Right kidney (tissue), 1 donor: ENCODE measurements at regions not wholly inside any gene's neighbourhood (a gene's known extent, or its start where the extent isn't known, plus 50 kb on each side); places are given as distances from the start of the nearest gene placed in this dataset.
"Not testable (repeated sequence)": the region's sequence is repeated elsewhere in the genome, so short reads cannot be mapped to it uniquely, and the experiment has no call there.

Experiments
- DNase-seq: peaks from one replicate; pipeline ENCODE4 v3.0.0-alpha.2; 2016

DNA sequence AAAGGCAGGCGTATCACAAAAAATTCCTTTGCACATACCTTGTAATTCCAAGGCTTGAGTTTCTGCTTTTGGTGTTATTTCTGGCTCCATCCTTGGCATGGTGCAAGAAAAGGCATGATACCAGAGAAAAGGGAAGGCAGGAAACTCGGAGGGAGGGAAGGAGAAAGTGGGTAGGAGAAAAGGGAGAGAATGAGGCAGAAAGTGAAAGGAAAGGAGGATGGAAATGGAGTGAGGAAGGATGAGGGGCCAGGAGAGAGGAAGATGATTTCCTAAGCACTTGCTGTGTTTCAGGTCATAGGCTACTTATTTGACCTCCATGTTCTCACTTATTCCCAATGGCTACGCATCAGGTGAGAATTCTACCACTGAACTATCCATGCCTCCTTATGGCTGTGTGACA lies 110.8 kb upstream of the JCAD start:
- DNase-seq, result no peak

DNA sequence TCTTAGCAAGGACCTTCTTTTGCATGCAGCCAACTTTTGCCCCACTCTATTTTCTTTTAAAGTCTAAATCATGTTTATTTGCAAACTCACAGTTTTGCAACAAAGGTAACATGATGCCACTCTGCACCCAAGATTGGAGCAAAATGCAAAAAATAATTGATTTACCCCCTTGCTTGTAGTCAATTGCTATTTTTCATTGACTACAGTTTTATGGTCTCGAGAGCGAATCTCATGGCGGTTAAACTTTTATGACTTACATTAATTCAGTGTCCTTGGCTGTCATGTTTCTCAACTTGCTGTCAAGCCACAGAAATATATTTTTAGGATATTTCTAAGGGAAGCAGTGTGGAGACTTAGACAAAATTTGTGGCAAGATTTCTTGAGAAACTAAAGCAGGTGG lies 110.0 kb upstream of the JCAD start:
- DNase-seq, result no peak

DNA sequence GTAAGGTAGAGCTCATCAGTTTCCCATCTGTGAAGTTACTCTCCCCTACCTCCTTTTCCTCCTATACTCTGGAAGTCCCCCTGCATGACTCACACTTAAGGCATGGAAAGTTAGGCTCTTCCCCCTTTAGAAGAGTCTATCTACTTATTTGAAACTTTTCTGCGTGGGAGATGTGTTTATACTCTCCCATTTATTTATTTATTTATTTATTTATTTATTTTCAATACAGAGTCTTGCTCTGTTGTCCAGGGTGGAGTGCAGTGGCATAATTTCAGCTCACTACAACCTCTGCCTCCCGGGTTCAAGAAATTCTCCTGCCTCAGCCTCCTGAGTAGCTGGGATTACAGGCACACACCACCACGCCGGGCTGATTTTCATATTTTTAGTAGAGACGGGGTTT lies 107.5 kb upstream of the JCAD start:
- no peak for DNase-seq

DNA sequence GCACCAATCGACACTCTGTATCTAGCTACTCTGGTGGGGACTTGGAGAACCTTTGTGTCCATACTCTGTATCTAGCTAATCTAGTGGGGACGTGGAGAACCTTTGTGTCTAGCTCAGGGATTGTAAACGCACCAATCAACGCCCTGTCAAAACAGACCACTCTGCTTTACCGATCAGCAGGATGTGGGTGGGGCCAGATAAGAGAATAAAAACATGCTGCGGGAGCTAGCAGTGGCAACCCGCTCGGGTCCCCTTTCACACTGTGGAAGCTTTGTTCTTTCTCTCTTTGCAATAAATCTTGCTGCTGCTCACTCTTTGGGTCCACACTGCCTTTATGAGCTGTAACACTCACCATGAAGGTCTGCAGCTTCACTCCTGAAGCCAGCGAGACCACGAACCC lies 104.0 kb upstream of the JCAD start:
- DNase-seq, result not testable (repeated sequence)

DNA sequence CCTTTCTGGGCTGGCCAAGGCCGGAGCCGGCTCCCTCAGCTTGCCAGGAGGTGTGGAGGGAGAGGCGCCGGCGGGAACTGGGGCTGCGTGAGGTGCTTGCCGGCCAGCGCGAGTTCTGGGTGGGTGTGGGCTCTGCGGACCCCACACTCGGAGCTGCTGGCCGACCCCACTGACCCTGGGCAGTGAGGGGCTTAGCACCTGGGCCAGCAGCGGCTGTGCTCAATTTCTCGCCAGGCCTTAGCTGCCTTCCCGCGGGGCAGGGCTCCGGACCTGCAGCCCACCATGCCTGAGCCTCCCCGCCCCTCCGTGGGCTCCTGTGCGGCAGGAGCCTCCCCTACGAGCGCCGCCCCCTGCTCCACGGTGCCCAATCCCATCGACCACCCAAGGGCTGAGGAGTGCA lies 103.4 kb upstream of the JCAD start:
- not testable (repeated sequence) for DNase-seq

DNA sequence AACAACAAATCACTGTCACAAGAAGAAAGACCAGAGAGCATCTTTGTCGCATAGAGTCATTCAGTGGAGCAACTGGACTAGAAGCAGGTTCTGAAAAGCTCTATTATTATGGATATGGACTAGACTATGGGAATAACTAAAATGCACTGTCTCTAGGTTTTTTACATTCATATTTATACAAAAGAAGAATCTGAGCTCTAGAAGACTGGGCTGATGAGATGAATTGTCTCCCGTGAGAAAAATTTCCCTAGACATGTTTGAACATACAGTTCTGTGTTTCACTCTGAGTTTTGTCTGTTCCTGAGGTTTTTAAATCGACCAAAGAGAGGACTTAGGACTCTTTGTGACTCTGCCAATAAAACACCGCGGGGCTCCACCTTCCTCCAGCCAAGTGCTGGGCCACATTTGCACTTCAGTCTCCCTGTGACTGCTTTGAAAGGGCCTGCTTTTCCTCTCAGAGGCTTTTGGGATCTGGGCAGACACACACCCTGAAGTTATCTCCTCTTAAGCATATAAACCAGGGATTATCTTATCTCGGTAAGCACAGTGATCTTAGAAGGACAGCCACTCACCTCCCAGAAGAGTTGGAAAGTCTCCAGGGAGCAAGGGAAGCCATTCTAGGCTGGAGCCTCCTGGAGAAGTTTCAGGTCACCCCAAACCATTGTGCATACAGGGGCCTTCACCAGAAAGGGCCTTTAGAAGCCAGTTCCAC lies 101.0 kb upstream of the JCAD start:
- DNase-seq, result no peak

DNA sequence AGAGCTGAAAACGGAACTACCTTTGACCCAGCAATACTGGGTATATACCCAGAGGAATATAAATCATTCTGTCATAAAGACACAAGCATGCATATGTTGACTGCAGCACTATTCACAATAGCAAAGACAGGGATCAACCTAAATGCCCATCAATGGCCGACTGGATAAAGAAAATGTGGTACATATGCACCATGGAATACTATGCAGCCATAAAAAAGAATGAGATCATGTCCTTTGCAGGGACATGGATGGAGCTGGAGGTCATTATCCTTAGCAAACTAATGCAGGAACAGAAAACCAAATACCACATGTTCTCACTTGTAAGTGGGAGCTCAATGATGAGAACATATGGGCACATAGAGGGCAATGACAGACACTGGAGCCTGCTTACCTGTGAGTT lies 100.2 kb upstream of the JCAD start:
- not testable (repeated sequence) for DNase-seq

DNA sequence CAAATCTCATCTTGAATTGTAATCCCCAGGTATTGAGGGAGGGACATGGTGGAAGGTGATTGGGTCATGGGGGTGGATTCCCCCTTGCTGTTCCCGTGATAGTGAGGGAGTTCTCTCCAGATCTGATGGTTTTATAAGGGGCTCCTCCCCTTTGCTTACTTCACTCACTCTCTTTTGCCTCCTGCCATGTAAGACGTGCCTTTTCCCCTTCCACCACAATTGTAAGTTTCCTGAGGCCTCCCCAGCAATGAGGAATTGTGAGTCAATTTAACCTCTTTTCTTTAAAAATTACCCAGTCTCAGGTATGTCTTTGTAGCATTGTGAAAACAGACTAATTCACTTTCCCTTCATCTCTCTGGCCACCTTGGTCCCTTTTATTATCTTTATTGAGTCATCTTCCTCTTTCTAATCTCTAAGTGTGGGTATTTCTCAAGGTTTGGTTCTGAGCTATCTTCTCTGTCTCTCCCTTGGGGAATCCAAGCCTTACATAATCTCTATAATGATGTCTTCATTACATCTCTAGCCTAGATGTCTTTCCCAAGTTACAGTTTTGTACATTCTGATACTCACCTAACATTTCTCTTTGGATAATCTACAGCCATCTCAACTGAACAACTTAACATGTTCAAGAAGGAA lies 99.1 kb upstream of the JCAD start:
- DNase-seq, result no peak

DNA sequence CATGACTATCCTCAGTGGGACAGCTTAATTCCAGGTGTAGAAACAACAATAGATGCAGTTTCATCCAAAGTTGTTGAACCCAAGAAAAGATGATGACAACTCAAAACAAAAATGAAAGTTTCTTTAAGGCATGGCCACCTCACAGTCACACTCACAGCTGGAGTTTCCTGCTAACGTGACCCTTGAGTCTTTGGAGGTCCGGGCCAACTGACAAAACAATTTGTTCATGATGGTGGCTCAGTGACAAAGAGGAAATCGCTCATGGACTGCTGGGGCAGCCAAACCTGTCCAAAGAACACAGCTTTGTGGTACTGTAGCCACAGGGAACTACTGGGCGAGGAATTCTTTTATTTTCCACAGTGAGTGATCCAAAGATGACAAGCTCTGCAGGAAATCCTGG lies 96.0 kb upstream of the JCAD start:
- no peak for DNase-seq

DNA sequence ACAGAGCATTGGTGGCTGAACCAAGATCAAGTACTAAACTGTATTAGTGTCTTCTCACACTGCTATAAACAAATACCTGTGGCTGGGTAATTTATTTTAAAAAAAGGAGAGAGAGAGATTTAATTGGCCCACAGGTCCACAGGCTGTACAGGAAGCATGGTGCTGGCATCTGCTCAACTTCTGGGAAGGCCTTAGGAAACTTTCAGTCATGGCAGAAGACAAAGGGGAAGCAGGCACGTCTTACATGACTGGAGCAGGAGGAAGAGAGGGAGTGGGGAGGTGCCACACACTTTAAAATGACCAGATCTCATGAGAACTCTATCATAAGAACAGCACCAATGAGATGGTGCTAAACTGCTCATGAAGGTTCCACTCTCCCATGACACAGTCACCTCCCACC lies 95.2 kb upstream of the JCAD start:
- no peak for DNase-seq

DNA sequence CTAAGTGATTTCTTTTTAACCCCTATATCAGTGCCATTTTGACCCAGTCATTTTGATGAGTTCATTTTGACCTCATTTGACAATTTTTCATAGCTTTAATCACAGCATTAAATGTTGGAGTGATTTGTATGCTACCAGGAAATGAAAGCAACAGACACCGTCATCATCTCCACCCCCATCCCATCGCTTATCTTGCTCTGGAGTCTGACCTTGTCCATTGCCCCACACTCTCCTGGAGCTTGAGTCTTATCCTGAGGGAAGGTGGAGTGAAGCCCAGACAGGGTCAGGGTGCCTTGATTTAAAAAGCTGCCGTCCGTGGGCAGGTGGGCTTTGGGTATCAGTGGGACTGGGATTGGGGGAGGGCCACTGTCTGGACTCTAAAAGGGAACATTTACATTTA lies 94.7 kb upstream of the JCAD start:
- no peak for DNase-seq

DNA sequence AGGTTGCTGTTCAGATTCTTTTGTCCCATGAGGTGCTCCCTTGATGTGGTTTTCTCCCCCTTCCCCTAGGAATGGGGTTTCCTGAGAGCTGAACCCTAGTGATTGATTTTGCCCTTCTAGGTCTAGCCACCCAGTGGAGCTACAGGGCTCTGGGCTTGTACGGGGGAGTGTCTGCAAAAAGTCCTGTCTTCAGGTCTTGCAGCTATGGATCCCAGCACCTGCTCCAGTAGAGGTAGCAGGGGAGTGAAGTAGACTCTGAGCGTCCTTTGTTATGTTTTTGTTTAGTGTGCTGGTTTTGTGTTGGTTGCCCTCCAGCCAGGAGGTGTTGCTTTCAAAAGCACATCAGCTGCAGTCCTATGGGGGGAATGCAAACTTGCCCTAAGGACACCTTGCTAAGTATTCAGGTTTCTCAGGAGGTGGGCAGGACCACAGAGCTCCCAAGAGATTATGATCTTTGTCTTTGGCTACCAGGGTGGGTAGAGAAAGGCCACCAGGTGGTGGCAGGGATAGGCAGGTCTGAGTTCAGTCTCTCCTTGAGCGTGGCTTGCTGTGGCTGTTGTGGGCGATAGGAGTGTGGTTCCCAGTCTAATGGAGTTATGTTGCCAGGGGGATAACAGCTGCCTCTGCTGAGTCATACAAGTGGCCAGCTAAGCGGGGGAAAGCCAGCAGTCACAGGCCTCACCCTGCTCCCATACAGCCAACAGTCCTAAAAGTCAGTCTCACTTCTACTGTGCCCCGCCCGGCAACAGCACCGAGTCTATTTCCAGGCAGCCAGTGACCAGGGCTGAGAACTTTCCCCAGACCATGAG lies 92.4 kb upstream of the JCAD start:
- no peak for DNase-seq

DNA sequence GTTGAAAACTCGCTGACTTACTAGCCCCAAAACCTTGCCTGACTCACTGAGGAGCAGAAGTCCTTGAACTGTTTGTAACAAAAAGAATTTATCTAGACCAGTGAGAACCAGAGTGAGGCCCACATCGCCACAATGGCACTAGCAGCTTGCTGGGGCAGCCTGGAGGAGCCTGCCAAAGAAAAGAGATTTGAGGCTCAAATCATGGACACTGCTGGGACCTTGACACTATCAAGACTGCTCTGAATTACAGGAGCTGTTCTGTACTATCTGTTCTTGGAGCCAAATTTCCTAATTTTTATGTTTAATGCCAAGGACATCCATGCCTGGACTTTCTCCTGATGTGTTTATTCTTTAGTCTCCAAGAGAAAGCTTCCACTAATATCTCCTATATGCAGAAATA lies 82.0 kb upstream of the JCAD start:
- no peak for DNase-seq

DNA sequence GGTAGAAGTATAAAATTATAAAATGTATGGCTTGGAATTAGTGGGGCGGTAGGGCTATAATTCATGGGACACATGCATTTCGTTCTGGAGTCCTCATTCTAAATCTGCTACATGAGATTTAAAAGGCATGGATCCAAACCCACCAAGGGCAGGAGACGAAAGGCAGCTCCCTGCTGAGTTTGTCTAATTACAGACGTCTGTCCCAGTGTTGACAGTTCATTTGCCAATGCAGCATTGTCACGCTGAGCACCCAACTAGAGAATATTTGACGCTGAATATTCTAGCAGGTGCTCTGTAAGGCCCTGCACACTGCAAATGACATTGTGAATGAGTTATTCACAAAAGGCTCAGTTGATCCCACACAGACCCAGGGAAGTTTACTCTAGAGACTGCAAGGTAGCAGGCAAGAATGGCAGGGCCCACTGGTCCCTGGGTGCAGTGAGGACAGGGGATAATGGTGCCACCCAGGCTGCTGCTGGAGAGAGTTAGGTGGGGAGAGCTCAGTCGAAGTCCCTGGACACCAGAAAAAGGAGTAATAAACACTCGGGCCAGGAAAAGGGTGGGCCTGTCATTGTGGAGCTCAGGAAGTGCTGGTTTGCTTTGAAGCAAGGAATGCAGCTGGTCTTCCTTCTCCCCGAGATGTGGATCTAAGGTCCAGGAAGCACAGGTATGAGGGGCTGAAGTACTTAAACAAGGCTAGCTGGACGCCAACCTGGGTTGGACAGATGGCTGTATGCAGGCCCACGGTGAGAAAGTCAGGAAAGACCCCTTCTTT lies 75.0 kb upstream of the JCAD start:
- DNase-seq, result no peak

DNA sequence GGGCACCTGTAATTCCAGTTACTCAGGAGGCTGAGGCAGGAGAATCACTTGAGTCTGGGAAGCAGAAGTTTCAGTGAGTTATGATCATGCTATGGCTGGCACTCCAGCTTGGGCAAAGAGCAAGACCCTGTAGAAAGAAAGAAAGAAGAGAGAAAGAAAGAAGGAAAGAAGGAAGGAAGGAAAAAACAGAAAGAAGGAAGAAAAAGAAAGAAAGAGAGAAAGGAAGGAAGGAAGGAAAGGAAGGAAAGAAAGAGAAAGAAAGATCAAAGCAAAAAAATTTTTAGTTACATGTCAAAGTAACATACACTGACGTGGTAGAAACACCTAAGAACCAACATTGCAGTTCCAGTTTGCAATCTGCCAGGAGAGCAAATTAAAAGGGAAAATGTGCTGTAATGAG lies 73.8 kb upstream of the JCAD start:
- no peak for DNase-seq

DNA sequence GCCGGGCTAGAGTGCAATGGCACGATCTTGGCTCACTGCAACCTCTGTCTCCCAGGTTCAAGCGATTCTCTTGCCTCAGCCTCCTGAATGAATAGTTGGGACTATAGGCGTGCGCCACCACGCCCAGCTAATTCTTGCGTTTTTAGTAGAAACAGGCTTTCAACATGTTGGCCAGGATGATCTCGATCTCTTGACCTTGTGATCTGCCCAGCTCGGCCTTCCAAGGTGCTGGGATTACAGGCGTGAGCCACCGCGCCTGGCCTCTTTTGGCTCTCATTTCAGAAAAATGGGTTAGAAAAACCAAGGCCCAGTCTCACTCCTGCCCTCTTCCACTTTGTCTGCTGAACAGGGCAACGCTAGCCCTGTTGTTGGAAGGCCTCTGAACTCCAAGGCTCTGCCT lies 72.0 kb upstream of the JCAD start:
- not testable (repeated sequence) for DNase-seq

DNA sequence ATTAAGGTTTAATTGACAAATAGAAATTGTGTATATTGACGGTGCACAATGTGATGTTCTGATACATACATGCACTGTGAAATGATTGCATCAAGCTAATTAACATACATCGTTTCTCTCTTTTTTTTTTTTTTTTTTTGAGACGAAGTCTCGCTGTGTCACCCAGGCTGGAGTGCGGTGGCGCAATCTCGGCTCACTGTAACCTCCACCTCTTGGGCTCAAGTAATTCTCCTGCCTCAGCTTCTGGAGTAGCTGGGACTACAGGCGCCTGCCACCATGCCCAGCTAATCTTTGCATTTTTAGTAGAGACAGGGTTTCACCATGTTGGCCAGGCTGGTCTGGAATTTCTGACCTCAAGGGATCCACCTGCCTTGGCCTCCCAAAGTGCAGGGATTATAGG lies 69.9 kb upstream of the JCAD start:
- DNase-seq, result not testable (repeated sequence)

DNA sequence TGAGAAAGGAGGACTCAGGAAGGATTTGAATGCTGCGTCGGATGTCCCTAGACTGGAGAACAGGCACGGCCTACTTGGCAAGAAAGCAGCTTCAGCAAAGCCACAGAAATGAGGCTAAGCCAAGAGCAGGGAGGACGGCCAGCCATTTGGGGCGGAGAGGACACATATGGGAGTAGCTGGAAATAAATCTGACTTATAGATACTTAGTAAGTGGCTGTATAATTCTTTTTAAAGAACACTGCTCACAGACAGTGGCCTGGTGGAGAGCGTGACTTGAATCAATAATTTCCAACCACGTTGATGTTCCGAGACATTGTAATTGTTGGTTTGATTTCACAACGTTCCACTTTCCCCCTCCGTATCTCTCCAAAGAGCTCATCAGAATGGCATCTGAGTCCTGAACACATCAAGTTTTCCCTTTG lies 67.7 kb upstream of the JCAD start:
- DNase-seq, result no peak

DNA sequence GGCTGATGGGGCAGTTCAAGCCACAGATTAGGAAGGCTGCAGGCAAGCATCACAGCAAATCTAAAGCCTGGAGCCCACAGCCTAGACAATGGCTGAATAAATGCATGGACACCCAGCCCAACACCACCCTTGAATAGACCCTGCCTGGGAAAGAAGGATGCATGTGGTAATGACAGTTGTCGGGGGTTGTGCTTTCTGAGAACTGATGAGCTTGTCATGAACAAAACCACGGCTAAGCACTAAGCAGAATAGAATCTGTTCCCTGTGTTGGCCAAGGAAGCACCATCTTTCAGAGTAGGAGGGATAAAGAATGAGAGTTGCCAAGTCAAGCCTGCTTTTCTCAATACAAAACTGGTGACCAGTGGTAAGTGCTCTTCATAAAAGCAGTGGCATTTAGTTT lies 66.1 kb upstream of the JCAD start:
- DNase-seq, result no peak

DNA sequence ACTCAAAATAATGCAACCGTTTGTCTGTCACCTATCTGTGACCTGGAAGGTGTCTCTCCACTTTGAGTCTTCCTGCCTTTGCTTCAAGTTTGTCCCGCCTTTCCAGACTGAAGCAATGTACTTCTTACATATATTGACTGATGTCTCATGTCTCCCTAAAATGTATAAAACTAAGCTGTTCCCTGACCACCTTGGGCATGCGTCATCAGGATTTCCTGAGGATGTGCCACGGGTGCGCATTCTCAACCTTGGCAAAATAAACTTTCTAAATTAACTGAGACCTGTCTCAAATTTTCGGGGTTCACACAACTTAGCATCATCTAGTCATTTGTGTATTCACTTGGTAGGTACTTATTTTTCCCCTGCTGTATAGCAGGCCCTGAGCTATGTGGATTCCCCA lies 65.3 kb upstream of the JCAD start:
- DNase-seq, result no peak

DNA sequence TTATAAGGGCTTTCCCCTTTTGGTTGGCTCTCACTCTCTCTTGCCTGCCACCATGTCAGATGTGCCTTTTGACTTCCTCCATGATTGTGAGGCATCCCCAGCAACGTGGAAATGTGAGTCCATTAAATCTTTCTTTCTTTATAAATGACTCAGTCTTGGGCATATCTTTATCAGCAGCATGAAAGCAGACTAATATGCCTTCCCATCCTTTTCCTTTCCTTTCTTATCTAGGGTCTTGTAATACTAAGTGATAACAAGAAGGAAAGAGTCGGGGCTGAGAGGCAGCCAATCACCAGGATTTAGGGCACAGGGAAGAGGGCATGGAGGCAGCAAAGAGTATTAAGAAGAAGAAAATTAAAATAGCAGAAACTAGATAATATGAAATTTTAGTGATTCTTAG lies 62.0 kb upstream of the JCAD start:
- DNase-seq, result no peak

DNA sequence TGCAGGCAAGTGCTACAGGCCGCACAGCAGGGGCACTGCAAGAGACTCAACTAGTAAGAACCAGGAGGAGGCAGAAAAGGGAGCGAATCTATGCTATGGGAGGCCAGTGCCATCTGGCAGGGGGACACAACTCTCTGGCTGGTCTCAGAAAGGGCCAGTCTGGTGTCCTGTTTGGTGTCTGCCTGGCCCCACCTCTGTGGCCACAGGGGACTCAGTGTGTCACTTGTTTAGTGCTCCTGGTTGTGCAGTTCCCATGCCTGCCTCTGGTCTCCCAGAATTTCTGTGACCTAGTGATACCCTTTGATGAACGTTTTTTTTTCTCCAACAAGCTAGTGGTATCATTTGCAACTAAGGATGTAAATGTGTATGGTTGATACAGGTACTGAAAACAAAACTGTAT lies 59.2 kb upstream of the JCAD start:
- DNase-seq, result no peak
